ENCODE measurements at regions not wholly inside any gene's neighbourhood (a gene's known extent, or its start where the extent isn't known, plus 50 kb on each side); places are given as distances from the start of the nearest gene placed in this dataset.

GRCh38 chr4:181502611-181503010 lies 740.6 kb upstream of the TENM3 start:
- DNase-seq (ENCODE audit: low spot score) = no peak

- DNase-seq (ENCODE audit: low spot score) = no peak
These were observed 739.4 kb upstream of the TENM3 start for GRCh38 chr4:181503687-181504390.

- no peak for DNase-seq (ENCODE audit: low spot score)
These were observed 738.3 kb upstream of the TENM3 start for GRCh38 chr4:181504924-181505323.

GRCh38 chr4:181507180-181507835 lies 735.9 kb upstream of the TENM3 start:
- no peak for DNase-seq (ENCODE audit: low spot score)

- DNase-seq (ENCODE audit: low spot score) = no peak
These were observed 735.3 kb upstream of the TENM3 start for GRCh38 chr4:181507938-181508337.

GRCh38 chr4:181508601-181509000 lies 734.6 kb upstream of the TENM3 start:
- no peak for DNase-seq (ENCODE audit: low spot score)

- DNase-seq (ENCODE audit: low spot score) = no peak
These were observed 734.1 kb upstream of the TENM3 start for GRCh38 chr4:181509073-181509472.

- no peak for DNase-seq (ENCODE audit: low spot score)
These were observed 725.7 kb upstream of the TENM3 start for GRCh38 chr4:181517491-181517890.

- no peak for DNase-seq (ENCODE audit: low spot score)
These were observed 722.4 kb upstream of the TENM3 start for GRCh38 chr4:181520790-181521189.

GRCh38 chr4:181523973-181524372 lies 719.2 kb upstream of the TENM3 start:
- no peak for DNase-seq (ENCODE audit: low spot score)

- no peak for DNase-seq (ENCODE audit: low spot score)
These were observed 718.7 kb upstream of the TENM3 start for GRCh38 chr4:181524499-181524898.

- no peak for DNase-seq (ENCODE audit: low spot score)
These were observed 717.6 kb upstream of the TENM3 start for GRCh38 chr4:181525634-181526033.

GRCh38 chr4:181528570-181529184 lies 714.5 kb upstream of the TENM3 start:
- no peak for DNase-seq (ENCODE audit: low spot score)

GRCh38 chr4:181529537-181529936 lies 713.7 kb upstream of the TENM3 start:
- DNase-seq (ENCODE audit: low spot score) = no peak

- DNase-seq (ENCODE audit: low spot score) = no peak
These were observed 706.9 kb upstream of the TENM3 start for GRCh38 chr4:181536196-181536746.

- no peak for DNase-seq (ENCODE audit: low spot score)
These were observed 706.3 kb upstream of the TENM3 start for GRCh38 chr4:181536811-181537434.

- DNase-seq (ENCODE audit: low spot score) = no peak
These were observed 704.8 kb upstream of the TENM3 start for GRCh38 chr4:181538431-181538830.

- no peak for DNase-seq (ENCODE audit: low spot score)
These were observed 701.8 kb upstream of the TENM3 start for GRCh38 chr4:181541396-181541795.

- no peak for DNase-seq (ENCODE audit: low spot score)
These were observed 694.2 kb upstream of the TENM3 start for GRCh38 chr4:181548873-181549575.

GRCh38 chr4:181549576-181550188 lies 693.5 kb upstream of the TENM3 start:
- DNase-seq (ENCODE audit: low spot score) = no peak

- no peak for DNase-seq (ENCODE audit: low spot score)
These were observed 692.8 kb upstream of the TENM3 start for GRCh38 chr4:181550381-181550780.

- no peak for DNase-seq (ENCODE audit: low spot score)
These were observed 683.6 kb upstream of the TENM3 start for GRCh38 chr4:181559637-181560036.
